ENCODE measurements at regions not wholly inside any gene's neighbourhood (a gene's known extent, or its start where the extent isn't known, plus 50 kb on each side); places are given as distances from the start of the nearest gene placed in this dataset.

- TF ChIP-seq CTCF (conservative IDR thresholded peaks at IDR 0.05; ENCODE audit: low read depth, low read length), result no peak
- no peak for TF ChIP-seq EZH2 (IDR thresholded peaks at IDR 0.05; ENCODE audit: borderline replicate concordance, low read depth, low read length, poor library complexity, severe bottlenecking)
Measured at GRCh38 chr2:71923143-71923525, 224.5 kb downstream of the CYP26B1 start.

All from A673 (cell line).